Trophoblast cell (in vitro differentiated cells and primary cell): ENCODE measurements at regions not wholly inside any gene's neighbourhood (a gene's known extent, or its start where the extent isn't known, plus 50 kb on each side); places are given as distances from the start of the nearest gene placed in this dataset.

Source experiments
- DNase-seq, 2 donors: peaks; one replicate each; pipeline ENCODE4 v3.0.0-alpha.2; 2016
- H2AFZ ChIP-seq: 2 replicates; pipeline ENCODE4 v1.6.1; 2013; ENCODE audit warnings: low read length, moderate library complexity, mild to moderate bottlenecking; ENCODE audit not compliant: insufficient read depth, poor library complexity
- H2AK5ac ChIP-seq: 2 replicates; pipeline ENCODE4 v1.6.1; 2013; ENCODE audit warnings: mild to moderate bottlenecking, low read length
- H2BK120ac ChIP-seq: 2 replicates; pipeline ENCODE4 v1.6.1; 2013; ENCODE audit warnings: low read length, mild to moderate bottlenecking, moderate library complexity; ENCODE audit not compliant: insufficient read depth, poor library complexity
- H2BK12ac ChIP-seq: 2 replicates; pipeline ENCODE4 v1.6.1; 2013; ENCODE audit warnings: mild to moderate bottlenecking, low read length, moderate library complexity
- H2BK5ac ChIP-seq: 2 replicates; pipeline ENCODE4 v1.6.1; 2013; ENCODE audit warnings: low read length, low read depth, moderate library complexity, mild to moderate bottlenecking; ENCODE audit not compliant: poor library complexity
- H3K14ac ChIP-seq: 2 replicates; pipeline ENCODE4 v1.6.1; 2013; ENCODE audit warnings: mild to moderate bottlenecking, low read length
- H3K18ac ChIP-seq: 2 replicates; pipeline ENCODE4 v1.6.1; 2013; ENCODE audit warnings: mild to moderate bottlenecking, low read length
- H3K23ac ChIP-seq: 2 replicates; pipeline ENCODE4 v1.6.1; 2013; ENCODE audit warnings: low read length
- H3K27ac ChIP-seq: 2 replicates; pipeline ENCODE4 v1.5.1; 2013; ENCODE audit warnings: low read depth, mild to moderate bottlenecking, inconsistent platforms, low read length, moderate library complexity
- H3K27me3 ChIP-seq: 2 replicates; pipeline ENCODE4 v1.6.1; 2013; ENCODE audit warnings: inconsistent platforms, mild to moderate bottlenecking, low read length, moderate library complexity; ENCODE audit not compliant: insufficient read depth
- H3K36me3 ChIP-seq, 2 experiments: 1 replicate in 1 of 2; 2 replicates in 1 of 2; pipeline ENCODE4 v1.6.1; 2013; ENCODE audit warnings: low read length in 2 of 2, mild to moderate bottlenecking in 2 of 2, moderate library complexity in 1 of 2; ENCODE audit not compliant: insufficient read depth in 2 of 2, control insufficient read depth in 1 of 2
- H3K4ac ChIP-seq: 2 replicates; pipeline ENCODE4 v1.6.1; 2013; ENCODE audit warnings: low read depth, mild to moderate bottlenecking, low read length, moderate library complexity
- H3K4me1 ChIP-seq, 2 experiments: 1 replicate in 1 of 2; 2 replicates in 1 of 2; pipeline ENCODE4 v1.6.1; 2013; ENCODE audit warnings: low read length in 2 of 2, mild to moderate bottlenecking in 2 of 2, moderate library complexity in 1 of 2; ENCODE audit not compliant: insufficient read depth in 2 of 2, control insufficient read depth in 1 of 2
- H3K4me2 ChIP-seq: 2 replicates; pipeline ENCODE4 v1.6.1; 2013; ENCODE audit warnings: inconsistent platforms, mild to moderate bottlenecking, low read length, moderate library complexity
- H3K4me3 ChIP-seq: 2 replicates; pipeline ENCODE4 v1.5.1; 2013; ENCODE audit warnings: mild to moderate bottlenecking, low read depth, low read length, inconsistent platforms
- H3K79me1 ChIP-seq: one replicate; pipeline ENCODE4 v1.6.1; 2013; ENCODE audit warnings: low read length
- H3K79me2 ChIP-seq: 2 replicates; pipeline ENCODE4 v1.6.1; 2013; ENCODE audit warnings: low read length, mild to moderate bottlenecking; ENCODE audit not compliant: control insufficient read depth, insufficient read depth, poor library complexity
- H3K9ac ChIP-seq: 2 replicates; pipeline ENCODE4 v1.6.1; 2013; ENCODE audit warnings: mild to moderate bottlenecking, low read length
- H3K9me3 ChIP-seq: 2 replicates; pipeline ENCODE4 v1.6.1; 2013; ENCODE audit warnings: low read depth, mild to moderate bottlenecking, control low read depth, inconsistent platforms, low read length; ENCODE audit not compliant: insufficient read depth
- H4K12ac ChIP-seq: 2 replicates; pipeline ENCODE4 v1.6.1; 2013; ENCODE audit warnings: low read depth, mild to moderate bottlenecking, low read length, moderate library complexity
- H4K8ac ChIP-seq: 2 replicates; pipeline ENCODE4 v1.6.1; 2013; ENCODE audit warnings: low read depth, mild to moderate bottlenecking, low read length, moderate library complexity
- H4K91ac ChIP-seq: one replicate; pipeline ENCODE4 v1.6.1; 2013; ENCODE audit warnings: low read depth, mild to moderate bottlenecking, low read length, moderate library complexity
- WGBS: extraction: QIAGEN DNeasy Blood & Tissue Kit; methylation state at CpG from one replicate; pipeline ENCODE4 v1.1.7; 2013; ENCODE audit warnings: missing lambda C conversion rate; ENCODE audit not compliant: insufficient read length, insufficient coverage; ENCODE audit errors: extremely low coverage; 5-methylcytosine and 5-hydroxymethylcytosine counted together

DNA sequence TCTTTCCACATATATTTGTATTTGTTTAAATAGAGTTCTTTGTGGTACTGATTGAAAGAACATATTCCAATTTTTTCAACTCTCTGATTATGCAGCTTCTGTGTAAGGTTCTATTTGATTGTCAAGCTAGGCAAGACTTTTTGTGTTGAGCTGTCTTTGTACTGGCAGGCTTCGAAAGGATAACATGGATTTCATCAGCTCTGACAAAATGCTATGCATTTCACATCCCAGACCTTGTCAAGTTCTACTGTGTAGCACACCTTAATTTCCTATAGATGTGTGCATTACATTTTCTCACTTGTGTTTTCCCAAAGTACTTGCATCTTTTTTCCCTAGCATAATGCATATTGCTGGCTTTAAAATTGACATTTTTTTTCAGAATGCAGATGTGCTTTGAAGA is 555.0 kb upstream of the GYPC start:
- H3K18ac ChIP-seq = no peak overlapping the region
- no peak overlapping the region for H3K14ac ChIP-seq
- no peaks in the 10 kb centered on the region for H3K9me3 ChIP-seq
- H3K4me3 ChIP-seq = no peak overlapping the region
- no peak overlapping the region for H2BK12ac ChIP-seq
- H4K12ac ChIP-seq = no peak overlapping the region
- H2BK5ac ChIP-seq = no peak overlapping the region
- no peak overlapping the region for H3K9ac ChIP-seq
- no peak for DNase-seq
- H3K36me3 ChIP-seq = no peaks in the 10 kb centered on the region
- H3K27ac ChIP-seq = no peak overlapping the region
- H3K27me3 ChIP-seq = no peaks in the 10 kb centered on the region
- H4K8ac ChIP-seq = no peak overlapping the region
- WGBS = no CpG with 5 or more reads among the region's 1 CpG
- H3K4me2 ChIP-seq = no peak overlapping the region
- no peak overlapping the region for H3K4ac ChIP-seq
- no peaks in the 10 kb centered on the region for H3K4me1 ChIP-seq
- no peak overlapping the region for H2AK5ac ChIP-seq
- no peak overlapping the region for H2AFZ ChIP-seq
- no peak overlapping the region for H2BK120ac ChIP-seq
- no peak overlapping the region for H3K23ac ChIP-seq
- no peak overlapping the region for H4K91ac ChIP-seq
- no peaks in the 10 kb centered on the region for H3K79me1 ChIP-seq
- no peaks in the 10 kb centered on the region for H3K79me2 ChIP-seq

DNA sequence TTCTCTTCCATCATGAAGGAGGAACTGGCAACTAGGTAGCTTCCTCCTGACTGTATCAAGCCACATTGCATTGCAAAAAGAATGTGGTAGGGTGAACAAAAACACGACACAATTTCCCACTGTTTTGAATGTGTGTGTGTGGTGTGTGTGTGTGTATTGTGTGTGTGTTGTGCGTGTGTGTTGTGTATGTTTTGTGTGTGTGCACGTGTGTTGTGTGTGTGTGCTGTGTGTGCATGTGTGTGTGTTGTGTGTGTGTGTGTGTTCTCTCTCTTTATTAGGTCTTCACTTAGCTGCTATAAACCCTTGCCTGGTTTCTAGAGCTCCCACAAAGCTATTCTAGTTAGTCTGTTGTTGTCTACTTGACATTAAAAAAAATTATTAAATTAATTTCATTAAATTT is 550.0 kb upstream of the GYPC start:
- H2BK120ac ChIP-seq = no peak overlapping the region
- no peaks in the 10 kb centered on the region for H3K79me2 ChIP-seq
- DNase-seq = no peak
- no peak overlapping the region for H4K91ac ChIP-seq
- H4K8ac ChIP-seq = no peak overlapping the region
- H3K18ac ChIP-seq = no peak overlapping the region
- no peaks in the 10 kb centered on the region for H3K79me1 ChIP-seq
- H3K23ac ChIP-seq = no peak overlapping the region
- H2BK5ac ChIP-seq = no peak overlapping the region
- no peak overlapping the region for H4K12ac ChIP-seq
- H3K14ac ChIP-seq = no peak overlapping the region
- H2AK5ac ChIP-seq = no peak overlapping the region
- H3K4me1 ChIP-seq = no peaks in the 10 kb centered on the region
- H3K27ac ChIP-seq = no peak overlapping the region
- no peak overlapping the region for H2BK12ac ChIP-seq
- no peak overlapping the region for H3K4ac ChIP-seq
- no peak overlapping the region for H3K4me3 ChIP-seq
- no peaks in the 10 kb centered on the region for H3K36me3 ChIP-seq
- H3K9me3 ChIP-seq = no peaks in the 10 kb centered on the region
- no peak overlapping the region for H2AFZ ChIP-seq
- no peaks in the 10 kb centered on the region for H3K27me3 ChIP-seq
- no peak overlapping the region for H3K4me2 ChIP-seq
- 100% methylated on average over 1 of the region's 3 CpGs for WGBS
- H3K9ac ChIP-seq = no peak overlapping the region

DNA sequence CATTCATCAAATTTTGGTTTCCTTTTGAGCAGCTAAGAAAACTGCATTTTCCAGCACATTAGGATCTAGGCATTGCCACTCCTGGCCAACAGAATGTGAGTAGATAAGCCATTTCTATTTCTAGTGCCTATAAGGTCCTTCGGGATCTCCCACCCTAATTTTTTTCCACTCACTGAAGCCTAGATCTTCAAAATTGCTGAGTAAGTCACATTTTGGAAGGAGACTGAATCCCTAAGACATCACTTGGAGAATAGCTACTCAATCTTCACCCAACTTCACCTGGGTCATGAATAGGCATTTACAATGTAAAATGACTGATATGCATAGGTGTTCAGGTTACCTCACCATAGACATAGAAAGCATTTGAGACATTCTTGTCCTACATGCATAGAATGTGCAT is 548.1 kb upstream of the GYPC start:
- Histone ChIP-seq H3K27ac (no peak overlapping the region), H4K91ac (no peak overlapping the region), H3K4ac (no peak overlapping the region), H3K4me1 (no peaks in the 10 kb centered on the region), H4K8ac (no peak overlapping the region), H4K12ac (no peak overlapping the region), H2BK5ac (no peak overlapping the region), H3K4me3 (no peak overlapping the region), H2BK120ac (no peak overlapping the region), H3K27me3 (no peaks in the 10 kb centered on the region), H2BK12ac (no peak overlapping the region), H3K79me1 (no peaks in the 10 kb centered on the region), H3K4me2 (no peak overlapping the region), H3K18ac (no peak overlapping the region), H3K9me3 (no peaks in the 10 kb centered on the region), H3K23ac (no peak overlapping the region), H2AK5ac (no peak overlapping the region), H3K36me3 (no peaks in the 10 kb centered on the region), H3K9ac (no peak overlapping the region), H2AFZ (no peak overlapping the region), H3K79me2 (no peaks in the 10 kb centered on the region), H3K14ac (no peak overlapping the region)
- DNase-seq = no peak
- no CpG with 5 or more reads among the region's 1 CpG for WGBS

DNA sequence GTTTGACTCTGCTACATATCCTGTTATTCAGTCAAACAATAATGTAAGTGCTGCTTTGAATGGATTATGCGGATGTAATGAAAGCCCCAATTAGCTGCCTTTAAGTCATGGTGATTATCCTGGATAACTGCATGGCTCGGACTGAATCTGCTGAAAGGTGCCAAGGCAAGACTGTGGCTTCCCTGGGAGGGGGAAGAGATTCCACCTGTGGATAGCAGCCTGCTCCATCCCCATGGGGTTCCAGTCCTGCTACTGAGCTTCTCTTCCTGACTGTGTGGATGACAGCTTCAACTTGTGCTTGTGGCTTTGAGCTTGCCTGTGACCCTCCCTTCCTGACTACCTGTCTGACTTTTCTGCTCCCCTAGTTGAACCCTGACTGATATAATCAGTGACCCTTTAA is 540.0 kb upstream of the GYPC start:
- Histone ChIP-seq H3K4me1 (no peaks in the 10 kb centered on the region), H3K27me3 (no peaks in the 10 kb centered on the region), H2BK12ac (no peak overlapping the region), H3K9ac (no peak overlapping the region), H3K4ac (no peak overlapping the region), H4K91ac (no peak overlapping the region), H3K79me2 (no peaks in the 10 kb centered on the region), H3K79me1 (no peaks in the 10 kb centered on the region), H2BK5ac (no peak overlapping the region), H2BK120ac (no peak overlapping the region), H3K9me3 (no peaks in the 10 kb centered on the region), H4K8ac (no peak overlapping the region), H3K36me3 (no peaks in the 10 kb centered on the region), H2AK5ac (no peak overlapping the region), H3K4me3 (no peak overlapping the region), H3K27ac (no peak overlapping the region), H3K4me2 (no peak overlapping the region), H3K14ac (no peak overlapping the region), H2AFZ (no peak overlapping the region), H4K12ac (no peak overlapping the region), H3K18ac (no peak overlapping the region), H3K23ac (no peak overlapping the region)
- no peak for DNase-seq
- no CpG with 5 or more reads among the region's 2 CpGs for WGBS
